ENCODE measurements at regions not wholly inside any gene's neighbourhood (a gene's known extent, or its start where the extent isn't known, plus 50 kb on each side); places are given as distances from the start of the nearest gene placed in this dataset.
A peak's percentile ranks its signal among the peaks of the same experiment; 100 is the strongest.
"Not testable (repeated sequence)": the region's sequence is repeated elsewhere in the genome, so short reads cannot be mapped to it uniquely, and the experiment has no call there.

DNA sequence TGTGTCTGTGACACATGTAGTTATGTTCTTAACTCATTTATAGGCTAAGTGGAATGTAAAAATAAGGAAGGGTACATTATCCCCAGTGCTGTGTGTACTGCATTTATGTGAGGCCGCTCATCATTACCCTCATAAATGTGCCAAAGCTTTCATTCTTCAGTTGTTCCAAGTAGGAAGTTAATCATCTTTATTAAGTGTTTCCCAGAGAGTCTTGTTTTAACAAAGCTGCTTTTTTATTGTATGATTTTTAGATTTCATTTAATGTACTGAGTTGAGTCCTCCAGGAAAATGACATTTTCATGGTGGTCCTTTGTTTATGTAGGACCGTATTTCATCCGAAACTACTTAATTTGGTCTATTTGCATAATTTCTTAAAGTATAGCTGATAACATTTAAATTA, 379.8 kb downstream of the DLEU7 start:
- no peak for DNase-seq

DNA sequence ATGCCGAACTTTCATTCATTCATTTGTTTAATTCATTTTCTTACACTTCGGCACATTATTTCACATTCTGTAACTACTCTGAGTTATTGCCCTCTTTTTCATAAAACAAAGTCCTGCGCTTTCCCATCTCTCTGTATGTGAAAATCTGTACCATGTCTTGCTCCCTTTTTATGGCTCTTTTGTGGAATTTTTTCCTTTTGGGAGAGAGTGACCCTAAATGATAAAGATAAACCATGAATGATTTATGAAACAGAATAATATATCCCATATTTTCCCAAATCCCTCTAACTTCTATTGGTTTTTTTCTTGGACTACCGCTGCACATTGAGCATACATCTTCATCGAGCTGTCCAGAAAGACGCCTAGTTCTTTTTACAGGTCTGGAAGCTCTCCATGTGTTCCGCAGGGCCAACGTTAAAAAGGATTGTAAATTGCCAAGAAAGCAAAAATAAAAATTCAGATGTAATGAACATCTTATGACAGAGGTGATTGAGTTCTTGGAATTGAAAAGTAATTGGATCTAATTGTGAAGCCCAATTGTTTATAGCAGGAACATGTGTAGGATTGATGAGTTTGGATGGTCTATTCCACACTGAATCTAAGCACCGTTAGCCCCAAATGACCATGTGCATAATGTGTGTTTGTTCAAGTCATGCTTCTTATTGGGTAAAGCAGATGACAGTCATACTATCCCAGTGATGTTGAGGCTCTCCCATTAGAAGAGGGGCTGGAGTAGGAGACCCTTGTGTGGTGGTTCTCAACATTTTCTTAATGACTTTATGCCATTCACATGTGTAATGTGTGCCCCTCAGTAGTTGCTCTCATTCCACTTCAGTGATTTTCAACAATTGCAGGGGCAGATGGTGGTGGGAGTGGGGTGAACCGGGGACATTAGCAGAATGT, 378.9 kb downstream of the DLEU7 start:
- no peak for DNase-seq

DNA sequence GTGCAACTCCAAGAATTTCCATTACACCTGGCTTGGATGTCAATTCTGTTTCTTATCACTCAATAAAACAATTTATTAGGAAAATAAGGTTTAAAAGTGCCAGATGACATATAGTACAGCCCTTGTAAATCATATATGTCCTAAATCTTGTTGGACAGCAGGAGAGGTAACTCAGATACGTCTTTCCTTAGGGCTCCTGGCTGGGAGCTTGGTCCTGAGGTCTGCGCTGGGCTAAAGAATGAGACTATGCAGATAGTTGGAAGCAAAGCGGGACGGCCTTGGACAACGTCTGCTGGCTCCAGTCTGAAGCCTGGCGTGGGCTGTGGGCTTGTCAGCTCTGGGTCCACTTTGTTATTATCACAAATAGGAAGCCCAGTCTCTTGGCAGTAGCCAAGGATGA, 377.0 kb downstream of the DLEU7 start:
- no peak for DNase-seq

DNA sequence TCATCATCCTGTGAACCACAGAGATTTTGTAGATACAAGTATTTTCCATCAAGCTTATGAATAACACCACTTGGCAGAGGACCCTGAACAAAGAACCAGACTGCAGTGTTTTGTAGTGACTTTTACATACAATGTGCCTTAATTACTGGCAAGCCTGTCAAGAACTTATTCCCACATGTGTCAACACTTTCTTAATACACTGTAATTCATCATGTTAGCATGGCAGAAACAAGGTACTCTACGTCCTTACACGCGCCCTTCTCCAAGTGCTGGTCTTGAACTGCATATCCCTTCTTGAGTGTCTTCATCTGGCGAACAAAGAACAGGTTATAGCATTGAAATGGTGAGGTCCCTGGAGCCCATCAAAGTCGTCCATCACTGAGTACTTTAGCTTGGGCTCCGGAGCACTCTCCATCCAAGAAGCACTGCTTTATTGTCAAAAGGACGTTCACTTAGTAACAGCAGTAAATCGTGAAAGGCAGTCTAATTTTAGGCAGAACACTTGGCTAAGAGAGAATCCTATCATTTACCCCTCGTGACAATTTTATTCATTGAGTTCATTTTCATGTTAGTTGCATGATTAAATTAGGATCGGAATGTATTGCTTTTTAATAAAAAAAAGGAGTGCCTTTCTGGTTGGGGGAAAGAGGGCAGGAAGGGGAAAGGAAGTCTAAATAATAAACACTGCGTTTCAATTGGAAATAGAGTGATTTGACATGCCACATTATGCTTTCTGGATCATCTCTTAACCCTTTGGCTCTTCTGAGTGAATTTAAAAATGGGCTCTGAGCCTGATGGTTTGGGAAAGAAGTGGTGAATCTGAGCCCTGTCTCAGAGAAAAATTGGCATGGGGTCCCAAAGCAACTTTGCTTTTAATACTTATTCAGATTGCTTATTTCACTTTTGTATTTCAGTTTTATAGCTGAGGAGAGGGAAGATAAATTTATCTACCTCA, 376.1 kb downstream of the DLEU7 start:
- no peak for DNase-seq

DNA sequence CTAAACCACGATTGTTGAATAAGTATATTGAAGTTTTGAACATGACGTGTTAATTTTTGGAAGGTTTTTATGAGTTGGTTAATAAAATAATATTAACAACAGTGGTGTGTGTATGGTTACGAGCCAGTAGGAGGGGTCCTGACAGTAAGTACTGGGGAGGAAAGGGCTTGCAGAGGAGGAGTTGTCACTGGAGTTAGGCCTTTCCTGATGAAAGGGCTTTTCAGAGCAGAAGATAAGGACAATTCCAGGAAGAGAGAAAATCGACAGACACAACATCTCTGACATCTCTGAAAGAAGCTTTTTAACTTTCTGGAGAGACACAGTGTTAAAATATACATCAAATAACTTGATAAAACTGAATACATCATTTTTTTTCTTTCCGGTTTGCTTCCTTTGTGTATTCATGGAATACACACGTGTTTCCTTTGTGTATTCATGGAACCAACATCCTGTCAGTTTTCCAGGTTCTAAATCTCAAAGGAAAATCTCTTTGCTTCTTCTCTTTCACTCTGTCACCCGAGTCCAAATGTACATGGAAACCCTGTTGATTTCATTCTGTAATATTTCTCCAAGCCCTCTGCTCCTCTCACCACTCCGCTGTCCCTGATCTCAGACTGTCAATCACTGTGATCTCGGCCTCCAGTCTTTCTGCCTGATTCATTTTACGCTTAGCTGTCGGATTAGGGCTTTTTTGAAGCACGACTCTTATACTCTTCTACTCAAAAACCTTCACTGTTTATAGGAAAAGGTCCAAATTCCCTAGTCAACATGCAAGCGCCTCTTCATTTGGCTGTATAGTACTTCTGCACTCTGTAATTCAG, 374.4 kb downstream of the DLEU7 start:
- DNase-seq = no peak

DNA sequence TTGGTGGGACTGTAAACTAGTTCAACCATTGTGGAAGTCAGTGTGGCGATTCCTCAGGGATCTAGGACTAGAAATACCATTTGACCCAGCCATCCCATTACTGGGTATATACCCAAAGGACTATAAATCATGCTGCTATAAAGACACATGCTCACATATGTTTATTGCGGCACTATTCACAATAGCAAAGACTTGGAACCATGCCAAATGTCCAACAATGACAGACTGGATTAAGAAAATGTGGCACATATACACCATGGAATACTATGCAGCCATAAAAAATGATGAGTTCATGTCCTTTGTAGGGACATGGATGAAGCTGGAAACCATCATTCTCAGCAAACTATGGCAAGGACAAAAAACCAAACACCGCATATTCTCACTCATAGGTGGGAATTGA, 370.4 kb downstream of the DLEU7 start:
- DNase-seq = not testable (repeated sequence)

DNA sequence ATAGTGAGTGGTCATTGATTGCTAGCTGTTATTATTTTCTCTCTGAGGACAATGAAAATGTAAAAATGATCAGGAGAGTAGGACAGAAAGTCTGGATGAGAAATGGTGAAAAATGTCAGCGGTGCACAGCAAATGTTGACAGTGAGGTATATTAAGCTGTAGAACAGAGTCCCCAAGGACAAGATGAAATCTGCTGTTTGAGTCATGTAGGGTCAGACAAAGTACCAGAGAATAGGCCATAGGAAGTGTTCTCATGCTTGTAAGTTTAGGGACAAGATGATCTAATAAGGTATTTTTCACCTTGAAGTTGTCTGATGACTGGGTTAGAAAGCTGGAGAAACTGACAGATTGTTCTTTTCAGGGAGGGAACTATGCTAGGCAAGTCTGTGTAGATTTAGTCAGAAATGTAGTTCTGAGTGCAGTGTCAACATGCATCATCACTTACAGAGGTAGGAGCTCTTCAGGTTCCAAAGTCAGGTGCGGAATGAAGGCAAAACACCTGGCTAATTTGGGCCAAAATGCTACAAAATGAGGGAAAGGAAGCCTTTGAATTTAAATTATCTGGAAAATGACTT, 369.3 kb downstream of the DLEU7 start:
- no peak for DNase-seq

DNA sequence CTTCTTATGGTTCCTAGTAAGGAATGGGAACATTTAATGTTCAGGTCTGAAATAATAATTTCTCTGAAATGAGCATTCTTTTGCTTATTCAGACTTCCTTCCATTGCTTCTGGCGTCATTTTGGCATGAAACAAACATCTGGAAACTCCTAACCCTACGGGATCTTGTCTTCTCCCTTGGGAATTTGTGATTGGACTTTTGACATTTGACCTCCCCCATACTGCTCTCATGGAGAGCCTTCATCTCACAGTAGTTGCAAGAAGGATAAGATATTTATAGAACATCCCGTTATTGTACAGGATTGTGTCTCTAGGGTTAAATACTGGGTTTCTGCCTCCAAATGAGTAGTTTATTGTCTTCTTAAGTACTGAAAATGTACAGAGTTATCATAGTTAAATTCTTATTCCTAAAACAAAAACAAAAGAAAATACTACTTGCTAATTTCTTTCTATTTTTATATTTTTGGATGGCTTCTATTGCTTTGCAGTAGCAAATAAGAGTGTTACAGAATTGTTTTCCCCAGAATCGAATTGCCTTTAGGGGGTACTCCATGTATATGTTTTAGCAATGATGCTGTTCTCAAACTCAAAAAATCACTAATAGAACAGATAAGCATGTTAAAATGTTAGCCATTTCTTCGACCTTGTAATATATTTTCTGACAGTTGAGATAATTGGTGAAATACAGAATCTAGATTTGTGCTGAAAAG, 366.8 kb downstream of the DLEU7 start:
- DNase-seq = no peak

DNA sequence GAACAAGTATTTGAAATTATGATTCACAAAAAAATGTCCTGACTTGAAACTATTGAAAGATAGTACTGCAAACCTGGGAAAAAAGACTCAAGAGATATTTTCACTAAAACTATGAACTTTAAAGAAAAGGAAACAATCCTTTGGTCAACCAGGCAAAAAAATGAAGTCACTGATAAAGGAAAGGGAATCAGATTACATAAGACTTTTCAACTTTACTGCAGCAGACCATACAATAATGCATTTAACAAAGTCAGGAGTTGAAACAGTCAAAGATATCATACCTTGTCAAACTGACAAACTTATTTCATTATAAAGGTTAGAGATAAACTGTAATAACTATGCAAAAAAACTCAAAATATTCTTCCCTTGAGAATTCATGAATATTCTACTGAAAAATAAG, 361.6 kb downstream of the DLEU7 start:
- DNase-seq = no peak

DNA sequence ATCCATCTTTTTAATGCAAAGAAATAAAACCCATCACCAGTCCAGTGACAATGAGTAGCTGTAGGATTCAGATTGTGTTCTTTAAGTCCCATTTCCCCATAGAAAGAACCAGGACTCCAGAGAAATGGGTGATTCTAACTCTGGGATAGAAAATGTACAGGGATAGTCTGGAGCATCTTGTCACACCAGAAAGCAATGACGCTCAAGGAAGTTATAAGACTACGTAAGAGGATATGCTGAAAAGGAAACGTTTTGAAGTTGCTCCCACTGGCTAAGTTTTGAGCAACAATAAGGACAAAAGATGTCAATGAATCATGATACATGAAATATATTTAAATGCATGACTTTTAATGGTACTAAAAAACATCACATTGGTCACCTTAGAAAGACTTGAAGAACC, 360.1 kb downstream of the DLEU7 start:
- DNase-seq = no peak

DNA sequence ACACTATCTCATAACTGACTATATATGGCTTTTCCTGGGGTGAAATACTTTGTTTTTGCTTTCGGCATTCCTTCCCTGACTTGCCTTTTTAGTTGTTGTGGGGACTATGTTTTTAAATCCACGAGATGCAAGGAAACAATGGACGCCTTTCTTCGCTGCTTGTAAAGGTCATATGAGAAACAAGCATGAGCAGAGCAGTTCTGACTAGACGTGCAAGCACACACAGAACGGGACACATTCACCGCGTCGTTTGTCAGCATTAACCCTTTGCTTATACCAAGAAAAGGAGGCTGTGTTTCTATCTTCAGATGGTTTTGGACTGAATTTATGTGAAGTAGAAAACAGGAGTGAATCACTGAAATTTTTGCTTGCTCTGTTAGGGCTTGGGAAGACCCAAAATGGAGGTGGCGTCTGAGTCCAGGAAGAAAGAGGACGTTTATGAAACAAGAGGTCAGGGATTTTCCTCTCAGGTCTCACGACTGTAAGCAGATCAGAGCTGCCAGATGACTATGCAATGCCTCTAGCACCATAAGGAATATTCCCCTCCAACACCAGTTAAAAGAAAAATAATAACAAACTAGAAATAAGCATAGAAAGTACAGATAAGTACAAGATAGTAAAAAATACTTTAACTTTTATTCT, 358.9 kb downstream of the DLEU7 start:
- no peak for DNase-seq

DNA sequence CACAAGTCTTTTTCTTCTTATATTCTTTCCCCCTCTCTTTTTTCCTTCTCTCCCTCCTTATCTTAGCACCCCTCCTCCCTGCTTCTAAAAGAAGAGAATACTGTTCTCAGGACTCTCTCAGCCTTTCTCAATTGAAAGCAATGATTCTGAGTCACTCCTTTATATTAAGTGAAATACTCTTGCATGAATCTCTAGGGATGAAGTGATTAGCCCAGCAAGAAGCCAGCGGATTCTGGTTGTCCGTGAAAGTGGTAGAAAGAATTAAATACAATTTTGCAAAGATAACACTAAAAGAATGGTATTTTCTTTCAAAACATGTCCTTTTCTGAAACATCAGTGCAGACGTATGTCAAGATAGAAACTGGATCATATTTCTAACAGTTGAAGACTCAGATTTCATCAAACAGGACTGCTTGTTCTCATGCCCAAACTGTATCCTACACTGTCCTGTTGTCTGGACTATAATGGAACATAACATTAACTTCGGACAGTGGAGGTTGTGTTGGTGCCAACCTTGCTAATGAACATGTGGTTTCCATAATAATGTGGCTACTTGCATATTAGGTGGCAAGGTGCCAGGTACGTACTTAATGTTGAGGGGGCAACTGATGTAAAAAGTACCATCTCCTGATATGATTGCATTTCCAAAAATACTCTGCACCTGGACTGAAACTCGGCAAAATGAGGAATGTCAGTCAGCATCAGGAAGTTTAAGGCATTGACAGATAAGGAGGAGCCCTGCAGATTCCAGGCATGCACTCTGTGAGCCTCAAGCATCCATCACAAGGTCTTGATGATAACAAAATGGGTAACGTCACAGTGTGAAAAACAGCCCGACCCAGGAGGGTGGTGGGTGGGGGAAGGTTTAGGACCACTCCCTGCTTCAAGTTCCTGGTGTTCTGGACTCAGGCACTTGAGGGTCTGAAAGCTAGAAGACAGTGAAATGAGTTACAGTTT, 357.2 kb downstream of the DLEU7 start:
- DNase-seq = no peak

DNA sequence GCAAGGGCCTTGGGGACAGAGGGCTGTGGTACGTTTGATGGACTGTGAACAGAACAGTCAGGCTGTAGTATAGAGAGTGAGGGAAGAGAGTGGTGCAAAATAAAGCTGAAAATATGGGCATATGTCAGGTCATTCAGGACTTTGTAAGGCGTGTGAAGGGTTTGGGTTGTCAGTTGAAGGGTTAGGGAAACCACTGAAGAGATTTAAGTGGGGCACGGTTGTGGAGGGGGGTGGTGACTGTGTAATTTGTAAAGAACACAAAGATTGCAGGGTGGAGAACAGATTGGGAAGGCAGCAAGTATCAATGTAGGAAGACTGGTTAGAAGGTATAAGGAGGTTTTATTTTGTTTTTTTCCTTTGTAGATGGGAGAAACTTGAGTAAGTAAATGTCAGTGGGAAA, 349.8 kb downstream of the DLEU7 start:
- no peak for DNase-seq

DNA sequence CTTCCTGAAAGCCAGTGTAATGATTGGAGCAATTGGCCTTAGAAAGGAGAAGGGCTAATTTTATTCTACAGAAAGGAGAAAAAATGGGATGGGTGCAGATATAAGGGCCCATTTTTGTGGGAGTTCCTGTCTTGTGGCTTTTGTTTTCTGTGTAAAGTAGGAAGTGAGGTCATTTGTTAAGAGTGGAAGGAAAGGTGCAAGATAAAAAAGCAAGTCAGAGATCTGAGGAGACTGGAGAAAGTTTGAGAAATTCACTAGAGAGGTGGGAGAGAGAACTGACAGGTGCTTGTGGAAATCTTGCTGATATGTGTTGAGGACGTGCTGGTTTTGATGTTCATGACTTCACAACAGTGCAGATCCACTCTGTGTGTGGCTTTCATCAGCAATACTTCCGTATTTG, 349.4 kb downstream of the DLEU7 start:
- DNase-seq = no peak

DNA sequence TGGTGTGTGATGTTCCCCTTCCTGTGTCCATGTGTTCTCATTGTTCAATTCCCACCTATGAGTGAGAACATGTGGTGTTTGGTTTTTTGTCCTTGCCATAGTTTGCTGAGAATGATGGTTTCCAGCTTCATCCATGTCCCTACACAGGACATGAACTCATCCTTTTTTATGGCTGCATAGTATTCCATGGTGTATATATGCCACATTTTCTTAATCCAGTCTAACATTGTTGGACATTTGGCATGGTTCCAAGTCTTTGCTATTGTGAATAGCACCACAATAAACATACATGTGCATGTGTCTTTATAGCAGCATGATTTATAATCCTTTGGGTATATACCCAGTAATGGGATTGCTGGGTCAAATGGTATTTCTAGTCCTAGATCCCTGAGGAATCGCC, 340.3 kb downstream of the DLEU7 start:
- not testable (repeated sequence) for DNase-seq

DNA sequence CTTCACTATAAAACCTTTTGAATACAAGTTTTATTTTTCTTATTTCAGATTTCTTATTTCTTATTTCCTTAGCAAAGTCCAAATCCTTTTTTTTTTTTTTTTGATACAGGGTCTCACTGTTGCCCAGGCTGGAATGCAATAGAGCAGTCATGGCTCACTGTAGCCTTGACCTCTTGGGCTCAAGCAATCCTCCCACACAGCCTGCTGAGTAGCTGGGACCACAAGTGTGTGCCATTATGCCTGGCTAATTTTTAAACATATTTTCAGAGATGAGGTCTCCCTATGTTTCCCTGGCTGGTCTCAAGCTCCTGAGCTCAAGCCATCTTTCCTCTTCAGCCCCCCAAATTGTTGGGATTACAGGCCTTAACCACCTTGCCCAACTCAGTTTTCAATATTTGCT, 334.3 kb downstream of the DLEU7 start:
- DNase-seq = peak; percentile 34

DNA sequence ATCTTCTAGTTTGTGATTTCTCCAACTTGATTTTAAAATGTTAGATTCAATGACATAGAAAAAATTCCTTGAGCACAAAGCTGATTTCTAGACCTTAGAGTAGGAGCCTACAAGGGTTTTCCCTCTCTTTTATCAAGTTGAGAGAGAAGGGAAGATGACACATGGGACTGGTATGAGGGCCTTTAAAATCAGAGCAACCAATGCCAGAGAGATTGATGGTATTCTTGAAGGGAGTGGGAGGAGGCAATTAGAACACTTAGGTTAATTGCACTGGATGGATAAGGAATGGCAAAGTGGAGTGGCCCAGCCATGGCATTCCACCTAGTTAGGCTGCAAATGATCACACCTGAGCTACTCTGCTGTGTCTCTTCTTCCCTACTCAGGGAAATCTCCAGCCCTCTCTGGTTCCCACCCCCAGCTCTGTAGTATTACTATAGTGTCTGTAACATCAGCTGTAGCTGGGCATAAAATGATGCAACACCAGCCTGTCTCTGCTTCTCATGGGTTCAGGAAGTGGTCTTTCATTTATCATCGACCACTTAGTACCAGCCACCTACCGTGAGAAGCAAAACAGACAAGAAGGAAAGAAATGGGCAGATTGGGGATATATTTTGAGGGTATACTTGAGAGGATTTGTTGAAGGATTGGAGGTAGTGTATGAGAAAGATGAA, 333.6 kb downstream of the DLEU7 start:
- DNase-seq = peak; percentile 47

DNA sequence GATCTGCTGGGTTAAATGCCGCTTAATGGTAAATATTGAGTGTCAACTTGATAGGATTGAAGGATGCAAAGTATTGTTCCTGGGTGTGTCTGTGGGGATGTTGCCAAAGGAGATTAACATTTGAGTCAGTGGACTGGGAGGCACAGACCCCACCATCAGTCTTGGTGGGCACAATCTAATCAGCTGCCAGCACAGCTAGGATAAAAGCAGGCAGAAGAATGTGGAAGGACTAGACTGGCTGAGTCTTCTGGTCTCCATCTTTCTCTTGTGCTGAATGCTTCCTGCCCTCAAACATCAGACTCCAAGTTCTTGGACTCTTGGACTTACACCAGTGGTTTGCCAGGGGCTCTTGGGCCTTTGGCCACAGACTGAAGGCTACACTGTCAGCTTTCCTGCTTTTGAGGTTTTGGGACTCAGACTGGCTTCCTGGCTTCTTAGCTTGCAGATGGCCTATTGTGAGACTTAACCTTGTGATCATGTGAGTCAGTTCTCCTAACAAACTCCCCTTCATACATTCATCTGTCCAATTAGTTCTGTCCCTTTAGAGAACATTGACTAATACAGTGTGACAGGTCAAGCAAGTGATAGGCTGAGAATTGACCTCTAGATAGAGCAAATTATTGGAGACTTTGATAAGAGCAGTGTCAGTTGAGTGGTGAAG, 332.5 kb downstream of the DLEU7 start:
- DNase-seq = not testable (repeated sequence)

DNA sequence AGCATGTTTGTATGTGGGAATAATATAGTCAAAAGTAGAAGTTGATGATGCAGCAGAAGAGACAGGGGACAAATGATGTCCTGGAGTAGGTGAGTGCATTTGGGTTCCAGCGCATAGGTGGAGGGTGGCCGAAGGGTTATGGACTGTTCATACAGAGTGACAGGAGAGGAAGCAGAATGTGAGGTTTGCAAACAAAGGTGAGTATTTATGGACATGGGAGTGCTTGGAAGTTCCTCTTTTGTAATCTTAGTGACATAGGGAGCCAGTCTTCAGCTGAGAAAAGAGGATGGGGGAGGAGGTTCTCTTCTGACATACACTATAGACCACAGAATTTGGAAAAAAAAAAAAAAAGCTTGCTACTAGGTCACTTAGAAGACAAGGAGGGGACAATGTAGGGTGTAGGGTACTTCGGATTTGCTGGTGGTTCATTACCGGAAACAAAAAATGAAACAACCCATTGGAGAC, 331.6 kb downstream of the DLEU7 start:
- no peak for DNase-seq
